GM21390 (cell line): ENCODE measurements at regions not wholly inside any gene's neighbourhood (a gene's known extent, or its start where the extent isn't known, plus 50 kb on each side); places are given as distances from the start of the nearest gene placed in this dataset.

ENCODE experiments used
- ATAC-seq: cut with Tn5 transposase; IDR thresholded peaks from one replicate; pipeline ENCODE4 v1.9.1; 2021; ENCODE audit not compliant: unreplicated experiment

GRCh38 chr10:78901694-78902093 is 167.1 kb upstream of the ZMIZ1 start:
- no peak for ATAC-seq

- no peak for ATAC-seq
These were observed 166.0 kb upstream of the ZMIZ1 start for GRCh38 chr10:78902815-78903214.

- no peak for ATAC-seq
These were observed 165.3 kb upstream of the ZMIZ1 start for GRCh38 chr10:78903341-78903940.

- ATAC-seq = no peak
These were observed 164.6 kb upstream of the ZMIZ1 start for GRCh38 chr10:78904196-78904595.

- no peak for ATAC-seq
These were observed 163.5 kb upstream of the ZMIZ1 start for GRCh38 chr10:78905015-78905956.

GRCh38 chr10:78905957-78906308 is 162.8 kb upstream of the ZMIZ1 start:
- no peak for ATAC-seq

- ATAC-seq = no peak
These were observed 161.9 kb upstream of the ZMIZ1 start for GRCh38 chr10:78906734-78907390.

- no peak for ATAC-seq
These were observed 161.1 kb upstream of the ZMIZ1 start for GRCh38 chr10:78907551-78908211.

- ATAC-seq = no peak
These were observed 159.5 kb upstream of the ZMIZ1 start for GRCh38 chr10:78909221-78909620.

GRCh38 chr10:78910021-78910420 is 158.7 kb upstream of the ZMIZ1 start:
- ATAC-seq = no peak

GRCh38 chr10:78910476-78910875 is 158.3 kb upstream of the ZMIZ1 start:
- ATAC-seq = no peak

- ATAC-seq = no peak
These were observed 157.9 kb upstream of the ZMIZ1 start for GRCh38 chr10:78910886-78911285.

GRCh38 chr10:78911533-78912340 is 157.0 kb upstream of the ZMIZ1 start:
- no peak for ATAC-seq

- ATAC-seq = no peak
These were observed 156.2 kb upstream of the ZMIZ1 start for GRCh38 chr10:78912361-78913218.

GRCh38 chr10:78913219-78914059 is 155.3 kb upstream of the ZMIZ1 start:
- no peak for ATAC-seq

- ATAC-seq = no peak
These were observed 154.7 kb upstream of the ZMIZ1 start for GRCh38 chr10:78914060-78914378.

GRCh38 chr10:78914502-78915189 is 154.1 kb upstream of the ZMIZ1 start:
- no peak for ATAC-seq

- ATAC-seq = no peak
These were observed 153.6 kb upstream of the ZMIZ1 start for GRCh38 chr10:78915190-78915518.
